HUES48 (cell line): ENCODE measurements at regions not wholly inside any gene's neighbourhood (a gene's known extent, or its start where the extent isn't known, plus 50 kb on each side); places are given as distances from the start of the nearest gene placed in this dataset.

Experiments
- H3K27ac ChIP-seq: one replicate; pipeline ENCODE4 v1.7.0; 2013; ENCODE audit warnings: low read depth, low read length, inconsistent platforms
- H3K27me3 ChIP-seq: 2 replicates; pipeline ENCODE4 v1.6.1; 2013; ENCODE audit warnings: mild to moderate bottlenecking, low read length; ENCODE audit not compliant: control insufficient read depth, insufficient read depth
- H3K36me3 ChIP-seq: 2 replicates; pipeline ENCODE4 v1.6.1; 2013; ENCODE audit warnings: low read length; ENCODE audit not compliant: control insufficient read depth, insufficient read depth
- H3K4me1 ChIP-seq: 2 replicates; pipeline ENCODE4 v1.6.1; 2013; ENCODE audit warnings: mild to moderate bottlenecking, low read length; ENCODE audit not compliant: control insufficient read depth, insufficient read depth
- H3K4me3 ChIP-seq: 2 replicates; pipeline ENCODE4 v1.5.1; 2013; ENCODE audit warnings: mild to moderate bottlenecking, low read depth, low read length
- H3K9ac ChIP-seq: 2 replicates; pipeline ENCODE4 v1.6.1; 2013; ENCODE audit warnings: mild to moderate bottlenecking, low read depth, low read length, moderate library complexity
- H3K9me3 ChIP-seq: 2 replicates; pipeline ENCODE4 v1.6.1; 2013; ENCODE audit warnings: low read length; ENCODE audit not compliant: control insufficient read depth, insufficient read depth

GRCh38 chr12:77300811-77301210 is 235.4 kb upstream of the E2F7 start:
- Histone ChIP-seq H3K27ac (no peak overlapping the region), H3K27me3 (no peaks in the 10 kb centered on the region), H3K4me1 (no peaks in the 10 kb centered on the region), H3K9me3 (no peaks in the 10 kb centered on the region), H3K4me3 (no peak overlapping the region), H3K9ac (no peak overlapping the region), H3K36me3 (no peaks in the 10 kb centered on the region)

DNA sequence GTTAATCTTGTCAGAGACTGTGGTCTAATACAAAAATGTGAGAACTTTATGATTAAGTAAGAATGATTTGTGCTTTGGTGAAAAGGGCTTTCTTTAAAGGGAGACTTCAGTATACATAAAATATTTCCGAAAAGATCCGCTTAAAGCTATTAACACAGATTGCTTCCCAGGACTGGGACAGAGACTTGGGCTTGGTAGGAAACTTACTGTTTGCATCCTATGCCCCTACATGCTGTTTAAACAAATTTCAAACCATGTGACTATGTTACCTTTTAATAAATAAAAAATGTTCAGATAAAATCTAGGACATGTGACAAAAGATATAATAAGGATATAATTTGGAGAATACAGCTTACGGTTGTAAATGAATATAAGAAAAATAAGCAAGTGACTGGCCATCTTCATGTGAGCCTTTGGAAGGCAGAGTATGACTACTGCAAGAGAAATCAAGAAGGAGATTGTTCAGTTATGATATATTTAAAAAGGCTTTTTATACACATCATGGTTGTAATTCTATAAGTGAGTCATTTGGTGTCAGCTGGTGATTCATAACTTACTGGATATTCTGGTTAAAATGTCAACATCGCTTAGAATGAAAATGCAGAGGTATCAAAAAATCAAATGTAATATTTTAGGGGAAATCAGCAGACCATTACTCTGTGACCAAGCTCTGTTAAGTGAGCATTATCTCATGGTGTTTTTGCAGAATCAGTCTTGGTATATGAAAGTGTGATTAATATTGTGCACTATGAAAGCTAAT is 234.7 kb upstream of the E2F7 start:
- Histone ChIP-seq H3K9ac (no peak overlapping the region), H3K9me3 (no peaks in the 10 kb centered on the region), H3K4me3 (no peak overlapping the region), H3K27ac (no peak overlapping the region), H3K4me1 (no peaks in the 10 kb centered on the region), H3K27me3 (no peaks in the 10 kb centered on the region), H3K36me3 (no peaks in the 10 kb centered on the region)

- no peaks in the 10 kb centered on the region for H3K27me3 ChIP-seq
- no peak overlapping the region for H3K27ac ChIP-seq
- H3K36me3 ChIP-seq: no peaks in the 10 kb centered on the region
Measured at GRCh38 chr12:77299001-77299400, 233.6 kb upstream of the E2F7 start.

DNA sequence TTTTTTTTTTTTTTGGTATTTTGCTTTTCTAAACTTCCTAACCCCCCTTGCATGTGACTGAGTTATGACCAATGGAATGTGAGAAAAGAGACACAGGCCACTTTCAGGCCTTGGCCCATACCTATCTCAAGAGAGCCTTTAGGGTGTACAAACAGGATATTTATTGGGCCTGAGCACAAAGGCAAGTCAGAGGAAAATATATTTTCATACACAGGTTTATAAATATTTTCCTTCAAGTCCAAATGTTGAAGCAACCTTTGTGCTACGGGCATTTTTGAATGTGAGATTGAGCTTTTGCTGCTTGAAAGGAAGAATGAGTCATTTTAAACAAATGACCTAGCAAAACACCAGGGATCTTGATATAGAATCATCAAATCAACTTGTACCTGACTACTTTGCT is 228.6 kb upstream of the E2F7 start:
- Histone ChIP-seq H3K4me1 (no peaks in the 10 kb centered on the region), H3K9me3 (no peaks in the 10 kb centered on the region), H3K36me3 (no peaks in the 10 kb centered on the region), H3K4me3 (no peak overlapping the region), H3K27me3 (no peaks in the 10 kb centered on the region), H3K9ac (no peak overlapping the region), H3K27ac (no peak overlapping the region)

More at GRCh38 chr12:77299001-77299400, 233.6 kb upstream of the E2F7 start:
- Histone ChIP-seq H3K9me3 (no peaks in the 10 kb centered on the region), H3K9ac (no peak overlapping the region), H3K4me1 (no peaks in the 10 kb centered on the region), H3K4me3 (no peak overlapping the region)

- no peak overlapping the region for H3K9ac ChIP-seq
- H3K27me3 ChIP-seq: no peaks in the 10 kb centered on the region
- no peaks in the 10 kb centered on the region for H3K9me3 ChIP-seq
- no peak overlapping the region for H3K27ac ChIP-seq
- no peaks in the 10 kb centered on the region for H3K36me3 ChIP-seq
- peaks cover 16% of the 10 kb centered on the region for H3K4me1 ChIP-seq
- H3K4me3 ChIP-seq: no peak overlapping the region
Measured at GRCh38 chr12:77274926-77275325, 209.6 kb upstream of the E2F7 start.

DNA sequence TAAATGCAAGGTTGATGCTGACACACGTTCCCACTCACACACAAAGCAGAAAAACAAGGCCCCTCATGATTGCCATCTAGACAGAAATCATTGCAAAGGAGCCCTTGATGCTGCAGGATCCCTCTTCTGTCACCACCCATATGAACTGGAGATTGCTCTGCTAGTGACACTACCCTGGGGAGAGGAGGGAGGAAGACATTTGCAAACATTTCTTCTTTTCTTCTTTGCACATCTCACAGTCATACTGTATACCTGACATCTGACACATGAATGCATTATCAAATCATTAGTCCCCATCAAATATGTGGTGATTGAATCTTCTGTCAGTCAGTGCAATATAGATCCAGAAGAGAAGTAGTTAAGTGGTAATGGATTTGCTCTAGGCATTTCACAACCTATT is 208.5 kb upstream of the E2F7 start:
- Histone ChIP-seq H3K27me3 (no peaks in the 10 kb centered on the region), H3K27ac (no peak overlapping the region), H3K36me3 (no peaks in the 10 kb centered on the region), H3K4me3 (no peak overlapping the region), H3K9me3 (no peaks in the 10 kb centered on the region), H3K9ac (no peak overlapping the region), H3K4me1 (peaks cover 26% of the 10 kb centered on the region)

DNA sequence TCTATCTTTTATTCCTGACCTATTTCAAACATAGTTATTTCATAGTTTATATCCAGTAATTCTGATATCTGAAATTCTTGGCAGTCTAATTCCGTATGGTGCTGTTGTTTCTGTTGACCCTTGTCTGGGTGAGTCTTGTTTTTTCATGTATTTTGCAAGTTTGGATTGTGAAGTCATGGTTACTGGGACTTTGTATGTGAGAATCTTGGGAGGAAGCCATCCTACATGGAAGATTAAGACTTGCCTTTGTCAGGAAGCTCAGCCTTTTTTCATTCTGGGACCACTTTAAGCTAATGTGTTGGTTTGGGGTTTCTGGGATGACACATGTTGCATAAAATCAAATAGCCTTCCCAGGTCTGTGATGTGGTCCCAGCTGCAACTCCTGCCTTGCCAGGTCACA is 191.6 kb upstream of the E2F7 start:
- Histone ChIP-seq H3K9me3 (no peaks in the 10 kb centered on the region), H3K4me1 (no peaks in the 10 kb centered on the region), H3K4me3 (no peak overlapping the region), H3K27me3 (no peaks in the 10 kb centered on the region), H3K36me3 (no peaks in the 10 kb centered on the region), H3K27ac (no peak overlapping the region), H3K9ac (no peak overlapping the region)

GRCh38 chr12:77253321-77253720 is 188.0 kb upstream of the E2F7 start:
- no peak overlapping the region for H3K27ac ChIP-seq
- H3K4me1 ChIP-seq: no peaks in the 10 kb centered on the region
- no peaks in the 10 kb centered on the region for H3K27me3 ChIP-seq
- no peaks in the 10 kb centered on the region for H3K9me3 ChIP-seq
- no peak overlapping the region for H3K9ac ChIP-seq
- no peak overlapping the region for H3K4me3 ChIP-seq
- H3K36me3 ChIP-seq: no peaks in the 10 kb centered on the region

GRCh38 chr12:77251799-77252198 is 186.4 kb upstream of the E2F7 start:
- no peak overlapping the region for H3K27ac ChIP-seq
- no peak overlapping the region for H3K9ac ChIP-seq
- no peaks in the 10 kb centered on the region for H3K9me3 ChIP-seq
- H3K4me1 ChIP-seq: no peaks in the 10 kb centered on the region
- H3K36me3 ChIP-seq: no peaks in the 10 kb centered on the region
- no peak overlapping the region for H3K4me3 ChIP-seq
- H3K27me3 ChIP-seq: no peaks in the 10 kb centered on the region

DNA sequence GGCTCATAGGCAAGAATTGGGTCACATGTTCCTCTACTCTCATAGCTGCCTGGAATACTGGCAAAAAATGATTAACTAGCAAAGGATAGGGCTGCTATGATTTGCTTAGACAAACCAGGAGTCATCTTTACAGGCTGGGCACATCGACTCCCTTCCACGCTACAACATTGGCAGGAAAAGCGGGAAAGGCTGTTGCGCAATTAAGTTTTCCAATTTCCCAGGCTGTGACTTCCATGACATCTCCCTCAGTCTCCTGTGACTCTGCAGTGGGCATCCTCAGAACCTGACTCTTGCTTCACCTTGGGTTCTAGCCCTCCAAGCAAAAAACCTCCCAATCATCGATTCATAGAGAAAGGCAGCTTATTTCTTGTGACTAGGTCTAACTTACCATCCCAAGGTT is 184.5 kb upstream of the E2F7 start:
- Histone ChIP-seq H3K4me3 (no peak overlapping the region), H3K9ac (no peak overlapping the region), H3K9me3 (no peaks in the 10 kb centered on the region), H3K36me3 (no peaks in the 10 kb centered on the region), H3K27ac (no peak overlapping the region), H3K27me3 (no peaks in the 10 kb centered on the region), H3K4me1 (no peaks in the 10 kb centered on the region)

- no peaks in the 10 kb centered on the region for H3K36me3 ChIP-seq
- no peaks in the 10 kb centered on the region for H3K27me3 ChIP-seq
- no peak overlapping the region for H3K27ac ChIP-seq
- no peak overlapping the region for H3K4me3 ChIP-seq
- no peaks in the 10 kb centered on the region for H3K9me3 ChIP-seq
- no peaks in the 10 kb centered on the region for H3K4me1 ChIP-seq
- H3K9ac ChIP-seq: no peak overlapping the region
Measured at GRCh38 chr12:77248036-77248435, 182.7 kb upstream of the E2F7 start.
